HG02852 (cell line): ENCODE measurements at regions not wholly inside any gene's neighbourhood (a gene's known extent, or its start where the extent isn't known, plus 50 kb on each side); places are given as distances from the start of the nearest gene placed in this dataset.
"Not testable (repeated sequence)": the region's sequence is repeated elsewhere in the genome, so short reads cannot be mapped to it uniquely, and the experiment has no call there.

Experiments used
- ATAC-seq: cut with Tn5 transposase; IDR thresholded peaks from one replicate; pipeline ENCODE4 v1.9.1; 2021; ENCODE audit warnings: mild to moderate bottlenecking, moderate library complexity; ENCODE audit not compliant: unreplicated experiment

DNA sequence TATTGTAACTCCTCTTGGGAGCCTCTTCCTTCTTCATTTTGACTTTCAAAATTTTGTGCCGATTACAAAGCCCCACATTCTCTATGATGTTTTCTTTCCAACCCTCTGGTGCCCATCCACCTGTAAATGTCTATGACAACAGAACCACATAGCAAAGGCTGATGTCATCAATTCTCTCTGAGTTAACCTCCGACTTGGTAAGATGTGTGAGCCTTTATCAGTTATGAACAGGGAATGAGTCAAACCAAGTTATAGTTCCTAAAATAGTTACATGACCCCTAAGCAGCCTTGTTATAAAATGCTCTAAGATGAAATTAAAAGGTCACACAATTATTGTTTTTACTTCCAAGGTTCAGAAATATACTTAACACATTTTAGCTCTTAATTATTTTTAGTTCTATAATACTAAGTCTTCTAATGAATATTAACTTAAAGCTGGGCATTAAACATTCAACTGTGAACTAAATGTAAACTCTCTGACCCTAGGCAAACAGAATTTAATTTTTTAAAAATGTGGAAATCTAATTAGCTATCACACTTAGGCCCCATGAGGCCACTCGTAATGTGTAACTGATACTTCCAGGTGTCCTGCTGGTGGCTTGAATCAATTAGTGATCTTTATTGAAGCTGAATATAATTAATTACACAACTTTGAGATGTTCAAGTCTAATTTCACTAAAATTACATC lies 102.3 kb upstream of the CYRIA start:
- no peak for ATAC-seq

DNA sequence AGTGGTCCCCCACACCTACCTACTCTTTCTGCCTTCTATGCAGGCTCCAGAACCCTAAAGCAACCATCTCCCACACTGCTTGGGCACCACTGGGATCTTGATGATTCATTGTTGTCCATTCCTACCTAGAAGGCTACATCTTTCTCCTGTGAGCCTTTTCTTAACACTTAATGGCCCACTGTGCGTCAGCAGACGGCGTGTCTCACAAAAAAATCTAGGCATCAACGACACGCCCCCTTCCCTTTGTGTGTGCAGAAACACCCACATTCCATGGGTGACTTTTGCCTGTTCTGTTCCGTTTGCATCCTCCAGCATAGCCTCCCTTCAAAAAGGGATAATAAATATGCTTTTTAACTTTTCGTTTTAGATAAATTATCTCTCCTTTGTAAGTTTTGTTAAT lies 99.7 kb upstream of the CYRIA start:
- ATAC-seq = no peak

DNA sequence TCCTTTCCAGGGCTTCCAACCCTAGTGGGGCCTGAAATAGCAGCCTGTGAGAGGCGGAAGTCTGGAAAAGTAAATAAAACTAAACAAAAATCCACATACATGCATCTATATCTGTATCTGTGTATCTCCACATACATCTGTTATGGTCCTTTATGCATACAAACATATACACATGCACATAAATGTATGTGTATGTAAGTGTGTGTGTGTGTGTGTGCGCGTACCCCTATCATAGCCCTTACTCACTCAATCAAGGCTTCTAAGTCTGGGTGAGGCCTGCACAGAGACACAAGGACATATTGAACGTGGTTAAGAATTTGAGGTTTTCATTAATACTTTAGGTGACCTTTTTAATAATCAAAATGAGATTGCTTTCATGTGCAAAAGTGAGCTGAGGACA lies 98.9 kb upstream of the CYRIA start:
- ATAC-seq = no peak

DNA sequence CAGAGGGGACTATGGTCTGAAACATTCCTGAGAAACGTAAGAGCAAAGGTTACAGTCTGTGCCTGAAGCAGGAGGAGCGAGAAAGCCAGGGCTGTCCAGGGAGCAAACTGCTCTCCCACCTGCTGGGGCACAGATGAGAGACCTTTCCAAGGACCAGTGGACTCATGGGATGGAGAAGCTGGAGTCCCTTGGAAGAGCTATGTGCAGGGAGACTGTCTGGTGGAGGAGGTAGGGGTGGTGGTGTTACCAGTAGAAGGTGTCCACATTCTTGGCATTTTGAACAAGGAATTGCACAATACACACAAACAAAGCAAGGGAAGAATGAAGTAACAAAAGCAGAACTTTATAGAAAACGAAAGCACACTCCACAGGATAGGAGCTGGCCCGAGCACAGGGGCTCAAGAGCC lies 97.9 kb upstream of the CYRIA start:
- no peak for ATAC-seq

DNA sequence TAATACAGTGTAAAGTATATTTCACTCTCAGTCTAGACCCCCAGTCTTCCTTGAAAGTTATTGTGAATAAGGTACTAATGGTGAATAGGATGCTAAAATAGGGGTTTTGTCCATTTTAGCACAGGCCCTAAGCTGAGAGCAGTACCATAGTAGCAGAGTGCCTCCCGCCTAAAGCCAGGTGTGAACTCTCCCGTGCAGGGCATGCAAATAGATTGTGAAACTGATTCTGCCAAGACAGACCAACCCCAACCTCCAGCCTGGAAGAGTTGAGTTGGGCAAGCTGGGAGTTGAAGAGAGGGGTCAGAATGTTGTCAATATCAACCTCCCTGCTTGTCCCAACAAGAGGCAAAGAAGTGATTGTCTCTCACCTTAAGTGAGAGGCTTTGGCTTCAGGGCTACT lies 97.4 kb upstream of the CYRIA start:
- ATAC-seq = no peak

DNA sequence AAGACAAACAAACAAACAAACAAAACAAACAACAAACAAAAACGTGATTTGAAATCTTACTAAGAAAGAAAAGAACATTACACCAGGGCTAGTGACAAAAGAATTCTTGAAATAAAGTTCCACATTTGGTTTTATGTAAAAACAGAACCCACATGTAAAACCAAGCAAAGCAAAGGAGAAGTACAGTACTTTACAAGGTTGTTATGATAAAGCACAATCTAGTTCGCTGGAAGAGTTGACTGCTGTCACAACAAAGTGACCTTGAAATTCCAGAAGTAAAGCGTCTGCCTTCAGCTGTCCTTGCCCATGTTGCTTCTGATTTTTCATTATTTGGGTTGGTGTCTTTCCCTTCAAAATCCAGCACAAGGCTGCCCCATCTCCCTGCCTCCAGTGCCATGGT lies 94.8 kb upstream of the CYRIA start:
- ATAC-seq = no peak

DNA sequence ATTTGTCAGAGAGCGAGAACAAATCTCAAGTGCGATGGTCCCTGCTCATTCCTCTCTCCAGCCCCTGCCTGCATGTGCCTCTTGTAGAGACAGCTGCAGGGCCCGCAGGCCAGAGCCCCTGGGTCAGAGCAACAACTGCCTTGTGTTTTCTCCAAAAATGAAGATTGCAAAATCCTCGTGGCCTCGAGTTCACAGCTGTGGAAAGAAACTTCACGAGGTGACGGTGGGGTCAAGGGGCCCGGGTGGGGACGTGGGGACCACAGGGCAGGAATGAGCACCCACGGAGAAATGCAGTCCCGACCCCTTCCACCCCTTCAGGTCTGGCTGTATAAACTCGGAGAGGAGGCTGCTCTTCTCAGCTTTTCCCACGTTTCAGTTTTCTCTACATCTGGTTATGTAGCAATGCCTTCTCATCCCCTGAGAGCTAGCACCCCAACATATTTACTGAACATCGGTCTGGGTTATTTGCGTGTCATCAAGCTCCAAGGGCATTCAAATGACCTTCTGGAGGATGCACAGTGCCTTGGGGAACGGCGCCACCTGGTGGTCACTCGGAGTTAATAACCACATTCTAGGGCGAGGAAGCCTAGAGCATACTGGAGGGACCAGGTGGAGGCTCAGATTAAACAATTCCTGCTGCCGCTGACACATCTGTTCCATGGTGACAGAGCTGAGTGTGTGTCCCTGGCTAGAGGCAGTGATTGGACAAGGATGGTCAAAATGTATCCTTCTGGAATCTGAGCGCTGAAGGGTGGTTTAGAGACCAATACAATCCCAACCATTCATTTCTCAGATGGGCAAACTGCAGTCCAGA lies 91.4 kb upstream of the CYRIA start:
- ATAC-seq = peak; percentile 93

DNA sequence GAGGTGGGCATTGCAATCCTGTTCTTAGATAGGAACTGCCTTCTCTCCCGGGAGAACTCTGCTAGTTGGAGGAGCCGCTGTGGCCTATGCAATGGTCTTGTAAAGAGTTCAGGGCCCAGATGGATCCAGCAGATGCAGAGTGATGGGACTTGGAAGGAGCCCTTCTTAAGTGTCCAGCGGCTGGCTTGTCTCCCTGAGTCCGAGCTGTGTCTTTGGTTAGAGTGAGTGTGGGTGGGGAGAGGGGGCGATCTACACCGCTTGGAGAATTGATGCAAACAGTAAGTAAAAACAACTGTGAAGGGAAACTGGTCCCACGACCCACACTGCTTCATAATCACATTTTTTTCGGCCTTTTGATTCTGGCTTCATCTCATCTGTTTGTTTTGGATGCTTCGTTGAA lies 89.8 kb upstream of the CYRIA start:
- no peak for ATAC-seq

DNA sequence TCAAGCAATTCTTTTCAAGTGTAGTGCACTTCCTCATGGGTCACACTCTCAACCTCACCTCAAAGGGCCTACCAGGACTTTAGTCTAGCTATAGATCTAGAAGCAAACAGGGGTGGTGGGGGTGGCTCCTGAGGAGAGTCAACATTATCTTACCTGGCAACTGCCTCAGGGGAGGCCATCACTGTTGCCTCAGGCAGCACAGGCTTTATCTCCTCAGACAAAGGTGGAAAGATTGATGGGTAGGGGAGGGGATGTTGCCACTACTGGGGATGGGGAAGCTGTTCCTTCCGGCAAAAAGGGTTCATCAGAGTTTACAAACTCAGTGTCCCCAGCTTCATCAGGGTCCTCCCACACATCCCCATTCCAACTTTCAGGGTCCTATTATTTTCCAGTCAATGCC lies 87.4 kb upstream of the CYRIA start:
- not testable (repeated sequence) for ATAC-seq

DNA sequence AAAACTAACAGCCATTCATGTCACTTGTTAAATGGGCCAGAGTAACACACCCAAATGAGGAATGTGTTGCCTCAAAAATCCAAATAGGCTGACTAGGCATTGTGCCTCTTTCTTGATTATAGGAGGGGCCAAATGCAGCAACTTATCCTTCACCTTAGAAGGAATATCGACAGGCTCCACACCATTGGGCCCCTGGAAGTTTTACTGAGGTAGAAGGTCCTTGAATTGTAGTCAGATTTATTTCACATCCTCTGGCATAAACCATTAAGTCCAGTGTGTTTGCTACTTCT lies 85.2 kb upstream of the CYRIA start:
- not testable (repeated sequence) for ATAC-seq

DNA sequence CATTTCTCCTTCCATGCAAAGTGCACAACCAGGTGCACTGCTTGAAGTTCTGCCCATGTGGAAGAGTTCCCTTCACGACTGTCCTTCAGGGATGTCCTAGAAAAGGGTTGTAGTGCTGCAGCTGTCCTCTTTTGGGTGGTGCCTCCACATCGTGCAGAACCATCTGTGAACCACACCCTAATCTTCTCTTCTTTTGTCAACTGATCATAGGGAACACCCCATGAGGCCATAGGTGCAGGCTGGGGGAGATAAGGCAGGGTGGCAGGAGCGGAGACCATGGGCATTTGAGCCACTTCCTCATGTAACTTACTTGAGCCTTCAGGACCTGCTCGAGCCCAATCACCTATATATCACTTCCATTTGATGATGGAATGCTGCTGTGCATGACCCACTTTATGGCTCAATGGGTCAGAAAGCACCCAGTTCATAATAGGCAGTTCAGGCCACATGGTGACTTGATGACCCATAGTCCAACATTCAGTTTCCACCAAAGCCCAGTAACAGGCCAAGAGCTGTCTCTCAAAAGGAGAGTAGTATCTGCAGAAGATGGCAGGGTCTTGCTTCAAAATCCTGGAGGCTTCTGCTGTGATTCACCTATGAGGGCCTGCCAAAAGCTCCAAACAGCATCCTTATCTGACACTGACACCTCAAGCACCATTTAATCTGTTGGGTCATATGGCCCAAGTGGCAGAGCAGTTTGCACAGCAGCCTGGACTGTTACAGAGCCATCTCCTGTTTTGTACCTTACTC lies 84.7 kb upstream of the CYRIA start:
- ATAC-seq = no peak

DNA sequence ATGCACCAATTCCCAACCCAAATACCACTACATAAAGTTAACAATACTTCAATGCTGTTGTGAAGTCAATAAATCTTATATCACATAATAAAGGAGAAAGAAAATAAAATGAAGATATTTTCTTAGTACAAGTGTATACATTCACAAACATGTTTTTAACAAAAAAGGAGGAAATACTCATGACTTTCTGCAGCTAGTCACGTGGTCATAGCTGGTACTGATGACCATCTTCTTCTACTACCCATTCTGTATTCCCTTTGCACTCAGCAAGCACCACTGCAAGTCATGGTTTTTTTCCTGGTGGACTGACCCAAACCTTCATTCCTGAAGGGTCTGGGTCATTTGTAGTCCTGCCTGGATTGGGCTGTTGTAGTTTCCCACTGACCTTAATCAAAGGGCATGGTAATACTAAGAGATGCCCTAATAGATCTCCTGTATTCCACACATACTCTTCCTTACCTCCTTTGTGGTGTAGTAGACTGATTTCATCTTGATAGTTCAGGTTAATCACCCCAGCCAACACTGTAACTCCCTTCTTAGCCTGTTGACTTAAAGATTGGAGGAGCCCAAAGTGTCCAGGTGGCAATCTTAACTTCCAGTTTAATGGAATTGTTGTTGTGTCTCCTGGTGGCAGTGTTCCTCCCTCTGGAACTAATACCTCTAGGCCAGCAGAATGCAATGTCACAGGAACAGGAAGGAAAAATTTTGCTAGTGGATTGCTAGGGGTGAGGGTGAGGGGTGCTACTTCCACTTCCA lies 83.1 kb upstream of the CYRIA start:
- not testable (repeated sequence) for ATAC-seq

DNA sequence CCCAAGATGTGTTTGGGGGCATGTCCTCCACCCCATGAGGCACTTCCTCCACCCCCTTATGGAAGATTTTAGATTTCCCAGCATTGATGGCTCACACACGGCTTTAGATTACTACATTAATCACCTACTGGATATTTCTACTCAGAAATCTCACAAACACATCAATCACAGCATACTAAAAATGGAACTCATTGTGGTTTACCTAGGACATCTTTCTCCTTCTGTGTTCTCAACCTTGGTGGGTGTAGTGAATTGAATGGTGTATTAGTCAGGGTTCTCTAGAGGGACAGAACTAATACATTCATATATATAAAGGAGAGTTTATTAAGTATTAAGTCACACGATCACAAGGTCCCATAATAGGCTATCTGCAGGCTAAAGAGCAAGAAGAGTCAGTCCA lies 82.1 kb upstream of the CYRIA start:
- ATAC-seq = no peak

DNA sequence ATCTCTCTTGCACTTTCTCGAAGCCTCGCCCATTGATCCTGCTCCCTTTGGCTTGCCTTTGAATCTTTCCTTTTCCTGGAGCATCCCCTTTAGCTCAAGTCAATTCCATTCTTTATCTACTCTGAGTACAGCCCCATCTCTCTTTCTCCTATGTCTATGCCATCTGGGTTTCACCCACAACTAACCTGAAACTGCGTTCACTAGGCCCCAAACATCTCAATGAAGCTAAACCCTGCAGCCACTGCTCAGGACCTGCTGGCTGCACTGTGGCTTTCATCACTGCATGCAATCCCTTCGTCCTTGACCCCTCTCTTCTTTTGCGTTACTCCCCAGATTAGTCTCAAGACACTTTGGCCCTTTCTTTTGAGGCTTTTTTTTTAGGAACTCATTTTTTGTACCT lies 81.6 kb upstream of the CYRIA start:
- ATAC-seq = no peak

DNA sequence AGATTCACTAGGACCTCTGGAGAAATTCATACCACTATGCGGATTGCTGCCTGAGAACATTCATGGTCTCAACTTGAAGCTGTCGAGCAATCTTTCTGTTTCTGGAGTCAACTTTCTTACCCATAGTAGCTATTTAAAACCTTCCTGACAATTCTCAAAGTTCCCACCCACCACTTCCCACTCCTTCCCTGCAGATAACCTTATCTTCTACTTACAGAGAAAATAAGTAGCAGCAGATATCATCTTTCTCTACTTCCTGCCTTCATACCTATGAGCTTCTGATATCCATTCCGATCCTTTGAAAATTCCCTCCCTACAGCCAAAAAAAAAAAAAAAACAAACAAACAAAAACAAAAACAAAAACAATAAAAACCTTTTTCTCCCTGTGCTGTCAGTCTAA lies 81.2 kb upstream of the CYRIA start:
- ATAC-seq = no peak

DNA sequence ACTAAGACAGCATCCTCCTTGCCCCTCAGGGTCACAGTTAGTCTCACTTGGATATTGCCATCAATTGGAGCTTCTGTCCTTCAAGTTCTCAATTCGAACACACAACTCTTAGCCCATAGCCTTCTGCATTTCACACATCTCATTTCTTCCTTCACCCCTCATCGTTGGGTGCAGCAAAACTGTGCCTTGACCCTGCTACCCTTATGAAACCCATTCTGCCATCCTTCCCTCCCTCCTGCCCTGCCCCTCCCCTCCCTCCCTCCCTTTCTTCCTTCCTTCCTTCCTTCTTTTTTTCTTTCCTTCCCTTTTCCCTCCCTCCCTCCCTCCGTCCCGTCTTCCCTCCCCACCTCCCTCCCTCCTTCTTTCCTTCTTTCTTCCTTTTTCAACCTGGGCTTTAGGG lies 80.7 kb upstream of the CYRIA start:
- no peak for ATAC-seq

DNA sequence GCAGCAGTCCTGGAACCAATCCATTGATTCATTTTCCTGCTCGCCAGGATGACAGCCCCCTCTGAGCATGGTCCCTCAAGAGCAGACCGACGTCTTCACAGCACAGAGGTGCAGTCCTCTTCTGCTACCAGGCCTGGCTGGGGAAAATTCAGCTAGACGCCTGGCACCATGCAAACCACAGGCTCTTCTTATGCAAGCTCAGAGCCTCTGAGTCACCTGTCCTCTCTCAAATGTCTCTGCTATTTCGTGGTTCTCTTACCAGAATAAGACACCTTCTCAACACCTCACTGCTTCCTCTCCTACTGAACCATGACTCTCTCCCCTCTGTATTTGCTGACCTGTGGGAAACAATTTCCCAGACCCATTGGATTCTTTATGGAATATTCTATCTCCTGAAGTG lies 79.8 kb upstream of the CYRIA start:
- ATAC-seq = no peak

DNA sequence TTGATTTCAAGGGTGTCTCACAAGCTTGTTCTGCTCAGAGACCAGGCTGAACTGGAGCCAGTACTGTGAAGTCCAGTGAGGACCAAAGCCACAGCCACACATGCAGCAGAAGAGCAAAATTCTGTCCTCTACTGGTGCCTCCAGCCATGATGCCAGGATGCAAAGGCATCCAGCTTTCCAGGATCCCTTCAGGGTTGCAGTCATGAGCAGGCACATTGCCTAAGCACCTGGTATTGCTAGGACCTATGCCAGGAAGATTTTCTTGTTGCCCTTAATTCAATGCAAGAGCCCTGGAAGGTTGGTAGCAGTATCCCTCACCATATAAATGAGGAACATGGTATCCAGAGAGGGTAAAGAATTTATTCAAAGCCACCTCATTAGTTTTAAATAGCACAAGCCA lies 78.9 kb upstream of the CYRIA start:
- no peak for ATAC-seq

DNA sequence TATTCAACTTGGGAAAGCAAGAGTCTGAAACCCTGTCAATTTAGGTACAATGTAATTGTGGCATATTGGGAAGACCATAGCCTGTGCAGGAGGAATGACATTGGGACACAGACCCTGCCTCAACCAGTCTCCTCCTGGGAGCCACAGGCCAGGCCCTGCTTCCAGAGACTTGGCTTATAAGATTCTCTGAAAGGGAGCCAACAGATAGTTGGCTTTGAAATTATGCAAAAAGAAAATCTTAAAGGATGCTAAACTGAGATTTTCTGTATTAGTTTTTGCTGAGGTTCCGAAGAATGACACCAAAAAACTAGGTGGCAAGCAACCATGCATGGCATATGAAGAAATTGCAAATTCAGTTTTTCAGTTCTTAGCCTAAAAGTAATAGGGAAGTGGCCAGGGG lies 76.4 kb upstream of the CYRIA start:
- no peak for ATAC-seq

DNA sequence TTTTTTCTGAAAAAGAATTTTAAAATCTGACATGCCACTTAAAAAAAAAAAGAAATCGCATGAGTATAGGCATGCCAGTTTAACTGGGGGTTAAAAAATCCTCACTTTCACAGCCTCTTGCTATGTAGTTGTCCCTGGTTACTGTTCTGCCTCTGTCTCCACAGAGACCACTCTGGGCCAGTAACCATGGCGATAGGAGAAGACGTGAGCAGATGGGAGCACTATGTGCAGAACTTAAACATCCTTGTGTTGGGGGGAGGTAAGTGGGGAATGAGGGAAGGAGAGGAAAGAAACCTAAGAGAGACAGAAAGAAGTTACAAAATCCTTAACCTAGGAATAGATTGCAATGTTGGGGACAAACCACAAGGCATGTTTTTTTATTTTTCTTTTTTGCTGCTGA lies 75.9 kb upstream of the CYRIA start:
- no peak for ATAC-seq

DNA sequence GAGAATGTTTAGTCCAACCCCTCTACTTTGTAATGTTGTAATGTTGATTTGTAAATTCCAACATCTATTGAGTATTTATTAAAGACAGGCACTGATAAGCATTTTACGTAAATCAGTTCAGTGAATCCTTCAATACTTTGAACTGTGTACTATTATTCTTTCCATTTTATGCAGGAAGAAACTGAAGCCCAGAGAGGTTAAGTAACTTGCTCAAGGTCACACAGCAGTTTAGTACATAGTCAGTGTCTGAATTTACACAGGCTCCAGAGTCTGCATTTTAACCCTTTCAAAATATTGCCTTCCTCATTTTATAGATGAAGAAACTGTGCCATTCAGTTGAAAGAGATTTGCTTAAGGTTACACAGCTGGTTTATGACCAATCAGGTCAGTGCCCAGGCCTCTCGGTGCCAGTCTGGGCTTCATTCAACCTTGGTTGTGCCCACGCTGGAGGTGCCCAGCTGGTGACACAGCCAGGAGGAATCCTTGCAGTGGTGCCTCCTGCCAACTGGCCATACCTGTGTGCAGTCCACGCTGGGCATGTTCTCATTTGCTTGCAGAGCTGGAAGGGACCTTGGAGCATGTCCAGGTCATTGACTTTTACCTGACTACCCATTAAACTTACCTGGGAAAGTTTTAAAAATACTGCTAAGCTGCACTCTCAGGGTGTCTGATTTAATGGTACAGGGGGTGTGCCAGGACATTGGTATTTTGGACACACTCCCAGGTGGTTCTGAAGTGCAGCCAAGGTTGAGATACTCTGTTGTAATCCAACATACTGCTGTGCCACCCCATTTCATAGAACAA lies 74.3 kb upstream of the CYRIA start:
- ATAC-seq = no peak
